H9 (cell line): ENCODE measurements at regions not wholly inside any gene's neighbourhood (a gene's known extent, or its start where the extent isn't known, plus 50 kb on each side); places are given as distances from the start of the nearest gene placed in this dataset.

Experiments
- DNase-seq: peaks from one replicate; pipeline ENCODE4 v3.0.0-alpha.2; 2017
- H2AFZ ChIP-seq: one replicate; pipeline ENCODE4 v1.6.1; 2013; ENCODE audit warnings: mild to moderate bottlenecking, low read length, control low read depth, moderate library complexity
- H2AK5ac ChIP-seq: 2 replicates; pipeline ENCODE4 v1.6.1; 2013; ENCODE audit warnings: low read length, control low read depth, mixed read lengths; ENCODE audit not compliant: insufficient read length
- H2BK120ac ChIP-seq: one replicate; pipeline ENCODE4 v1.6.1; 2013; ENCODE audit warnings: low read depth, mild to moderate bottlenecking, low read length, control low read depth, inconsistent platforms; ENCODE audit not compliant: poor library complexity, severe bottlenecking
- H2BK12ac ChIP-seq: 2 replicates; pipeline ENCODE4 v1.6.1; 2013; ENCODE audit warnings: low read length, control low read depth, mixed read lengths, low read depth; ENCODE audit not compliant: insufficient read length
- H2BK15ac ChIP-seq: 2 replicates; pipeline ENCODE4 v1.6.1; 2013; ENCODE audit warnings: low read depth, low read length, control low read depth
- H2BK20ac ChIP-seq: one replicate; pipeline ENCODE4 v1.6.1; 2013; ENCODE audit warnings: low read depth, mild to moderate bottlenecking, low read length, control low read depth, inconsistent platforms; ENCODE audit not compliant: poor library complexity, severe bottlenecking
- H2BK5ac ChIP-seq: 2 replicates; pipeline ENCODE4 v1.6.1; 2013; ENCODE audit warnings: low read length, control low read depth, mixed read lengths; ENCODE audit not compliant: insufficient read length
- H3K14ac ChIP-seq: 2 replicates; pipeline ENCODE4 v1.6.1; 2013; ENCODE audit warnings: low read length, control low read depth; ENCODE audit not compliant: insufficient read depth
- H3K18ac ChIP-seq: 2 replicates; pipeline ENCODE4 v1.6.1; 2013; ENCODE audit warnings: low read depth, mild to moderate bottlenecking, mixed read lengths, low read length, control low read depth; ENCODE audit not compliant: insufficient read length
- H3K23ac ChIP-seq: 2 replicates; pipeline ENCODE4 v1.6.1; 2013; ENCODE audit warnings: low read length, control low read depth, mixed read lengths, low read depth; ENCODE audit not compliant: insufficient read length
- H3K23me2 ChIP-seq: 2 replicates; pipeline ENCODE4 v1.6.1; 2013; ENCODE audit warnings: low read depth, mild to moderate bottlenecking, mixed read lengths, low read length, control low read depth; ENCODE audit not compliant: insufficient read length, poor library complexity, severe bottlenecking
- H3K27ac ChIP-seq: 2 replicates; pipeline ENCODE4 v1.5.1; 2013; ENCODE audit warnings: low read length, control low read depth, mixed read lengths, low read depth; ENCODE audit not compliant: insufficient read length
- H3K27me3 ChIP-seq: 2 replicates; pipeline ENCODE4 v1.6.1; 2013; ENCODE audit warnings: low read length, control low read depth, inconsistent platforms; ENCODE audit not compliant: insufficient read depth
- H3K4ac ChIP-seq: 2 replicates; pipeline ENCODE4 v1.6.1; 2013; ENCODE audit warnings: low read depth, mild to moderate bottlenecking, control low read depth, inconsistent platforms, low read length, moderate library complexity
- H3K4me1 ChIP-seq: 2 replicates; pipeline ENCODE4 v1.6.1; 2013; ENCODE audit warnings: low read length, control low read depth, inconsistent platforms; ENCODE audit not compliant: insufficient read depth
- H3K4me2 ChIP-seq: 2 replicates; pipeline ENCODE4 v1.6.1; 2013; ENCODE audit warnings: low read length, control low read depth, mixed read lengths; ENCODE audit not compliant: insufficient read length, insufficient read depth
- H3K56ac ChIP-seq: 2 replicates; pipeline ENCODE4 v1.6.1; 2013; ENCODE audit warnings: low read depth, mild to moderate bottlenecking, mixed read lengths, low read length, control low read depth; ENCODE audit not compliant: insufficient read length
- H3K79me1 ChIP-seq: 2 replicates; pipeline ENCODE4 v1.6.1; 2013; ENCODE audit warnings: low read depth, mild to moderate bottlenecking, moderate library complexity, low read length, control low read depth, inconsistent platforms; ENCODE audit not compliant: insufficient read depth, poor library complexity, severe bottlenecking
- H3K79me2 ChIP-seq: 2 replicates; pipeline ENCODE4 v1.6.1; 2013; ENCODE audit warnings: low read length, control low read depth, inconsistent platforms; ENCODE audit not compliant: insufficient read depth
- H3K9ac ChIP-seq: 2 replicates; pipeline ENCODE4 v1.6.1; 2013; ENCODE audit warnings: low read length, control low read depth, mixed read lengths; ENCODE audit not compliant: insufficient read length; ENCODE audit errors: extremely low read depth
- H3K9me3 ChIP-seq: one replicate; pipeline ENCODE4 v1.6.1; 2013; ENCODE audit warnings: low read depth, low read length, inconsistent platforms; ENCODE audit not compliant: control insufficient read depth
- H3T11ph ChIP-seq: one replicate; pipeline ENCODE4 v1.6.1; 2013; ENCODE audit warnings: mild to moderate bottlenecking, low read length, control low read depth, inconsistent platforms
- H4K20me1 ChIP-seq: one replicate; pipeline ENCODE4 v1.6.1; 2013; ENCODE audit not compliant: control insufficient read depth, insufficient read length, insufficient read depth
- H4K5ac ChIP-seq: 2 replicates; pipeline ENCODE4 v1.6.1; 2013; ENCODE audit warnings: low read depth, mild to moderate bottlenecking, mixed read lengths, low read length, control low read depth; ENCODE audit not compliant: insufficient read length
- H4K8ac ChIP-seq: replicated peaks from 2 replicates; pipeline ENCODE4 v1.6.1; 2013; ENCODE audit warnings: low read length, control low read depth, mixed read lengths, low read depth; ENCODE audit not compliant: insufficient read length
- H4K91ac ChIP-seq: 2 replicates; pipeline ENCODE4 v1.6.1; 2013; ENCODE audit warnings: low read depth, mild to moderate bottlenecking, moderate library complexity, mixed read lengths, low read length, control low read depth; ENCODE audit not compliant: insufficient read length
- H3K27ac Mint-ChIP-seq, 3 experiments: 2 replicates in 2 of 3; 3 replicates in 1 of 3; pipeline ENCODE4 v1.8.0; 2020 to 2021; ENCODE audit warnings: mixed read lengths in 3 of 3, mild to moderate bottlenecking in 1 of 3, moderate library complexity in 1 of 3
- H3K27me3 Mint-ChIP-seq: 2 replicates; pipeline ENCODE4 v1.8.0; 2021; ENCODE audit warnings: low read depth, mild to moderate bottlenecking, moderate library complexity, mixed read lengths
- H3K36me3 Mint-ChIP-seq, 3 experiments: 2 replicates in 2 of 3; 3 replicates in 1 of 3; pipeline ENCODE4 v1.8.0; 2020 to 2021; ENCODE audit warnings: low read depth in 3 of 3, mixed read lengths in 3 of 3; ENCODE audit not compliant: insufficient read depth in 1 of 3
- H3K4me1 Mint-ChIP-seq, 2 experiments: 2 replicates each; pipeline ENCODE4 v1.8.0; 2020; ENCODE audit warnings: mixed read lengths in 2 of 2
- H3K4me3 Mint-ChIP-seq, 2 experiments: 2 replicates in 1 of 2; 3 replicates in 1 of 2; pipeline ENCODE4 v1.8.0; 2020 to 2021; ENCODE audit warnings: mild to moderate bottlenecking in 2 of 2, mixed read lengths in 2 of 2, moderate library complexity in 1 of 2
- H3K9me3 Mint-ChIP-seq, 2 experiments: 2 replicates in 1 of 2; 3 replicates in 1 of 2; pipeline ENCODE4 v1.8.0; 2020; ENCODE audit warnings: mild to moderate bottlenecking in 2 of 2, mixed read lengths in 2 of 2, moderate library complexity in 1 of 2
- CTCF ChIP-seq: fragments of 200-600 bp; sonication (generic); conservative IDR thresholded peaks from 3 replicates; pipeline ENCODE4 v1.8.0; 2021; ENCODE audit warnings: antibody characterized with exemption, mild to moderate bottlenecking
- WGBS: extraction: QIAGEN DNeasy Blood & Tissue Kit; methylation state at CpG from one replicate; pipeline ENCODE4 v1.1.7; 2013; ENCODE audit warnings: missing lambda C conversion rate, low lambda C conversion rate, mixed read lengths; ENCODE audit not compliant: insufficient read length; ENCODE audit errors: extremely low coverage; 5-methylcytosine and 5-hydroxymethylcytosine counted together

- Histone ChIP-seq H3K23ac (no peak overlapping the region), H2BK12ac (no peak overlapping the region), H3K18ac (no peak overlapping the region), H3K14ac (no peak overlapping the region), H3K9ac (no peak overlapping the region), H4K91ac (no peak overlapping the region), H3K56ac (no peak overlapping the region), H3K79me1 (no peaks in the 10 kb centered on the region), H3T11ph (no peak overlapping the region), H3K79me2 (no peaks in the 10 kb centered on the region), H4K20me1 (no peaks in the 10 kb centered on the region), H3K27me3 (no peaks in the 10 kb centered on the region), H2BK5ac (no peak overlapping the region), H2BK120ac (no peak overlapping the region), H4K8ac (no peak overlapping the region), H4K5ac (no peak overlapping the region), H3K4me2 (no peak overlapping the region), H3K4ac (no peak overlapping the region), H3K9me3 (no peaks in the 10 kb centered on the region), H2AK5ac (no peak overlapping the region), H3K27ac (no peak overlapping the region), H2AFZ (no peak overlapping the region), H3K23me2 (no peaks in the 10 kb centered on the region), H2BK15ac (no peak overlapping the region), H2BK20ac (no peak overlapping the region), H3K4me1 (no peaks in the 10 kb centered on the region)
- Mint-ChIP-seq H3K27me3 (no peaks in the 10 kb centered on the region), H3K36me3 (peaks cover 0 to under 1% (median 0%) of the 10 kb centered on the region in 3 experiments; a peak in 2 of 7 replicates), H3K4me1 (no peaks in the 10 kb centered on the region), H3K27ac (no peak overlapping the region), H3K4me3 (no peak overlapping the region), H3K9me3 (no peaks in the 10 kb centered on the region)
- no peak for DNase-seq
- no peak for TF ChIP-seq CTCF
- WGBS, result no CpG with 5 or more reads among the region's 5 CpGs
These were observed 389.3 kb downstream of the PMP22 start for GRCh38 chr17:14875557-14876412.
